ENCODE measurements at regions not wholly inside any gene's neighbourhood (a gene's known extent, or its start where the extent isn't known, plus 50 kb on each side); places are given as distances from the start of the nearest gene placed in this dataset.

- TF ChIP-seq ZBTB33 (IDR thresholded peaks at IDR 0.05; ENCODE audit: extremely low read depth, insufficient replicate concordance, low read length) = no peak
- no peak for TF ChIP-seq TCF7L2 (IDR thresholded peaks at IDR 0.05; ENCODE audit: borderline replicate concordance, extremely low read depth, insufficient read depth, insufficient read length)
- TF ChIP-seq CEBPB (IDR thresholded peaks at IDR 0.05; ENCODE audit: low read depth) = no peak
- no peak for TF ChIP-seq SRF (IDR thresholded peaks at IDR 0.05; ENCODE audit: low read depth)
Measured at GRCh38 chr16:81163671-81164070, 67.5 kb upstream of the GCSH start (continued).

GRCh38 chr16:81158964-81159363 lies 62.8 kb upstream of the GCSH start:
- no peaks in the 10 kb centered on the region for H3K79me2 ChIP-seq (ENCODE audit: insufficient read depth, low read length)
- no peak for DNase-seq (ENCODE audit: low read depth, low spot score)
- ChIA-PET CTCF (no interaction called here), RAD21 (ENCODE audit: low non-redundant PET in 1 of 2, low total read pairs in 2 of 2, uncharacterized antibody in 2 of 2, unreplicated experiment in 2 of 2) (interaction anchor here in 1 of 2 experiments (0.6 kb wide), 1 partner anchor 46 kb away, joined by 7 read pairs; no protein-coding TSS in a partner anchor), POLR2A (no interaction called here)
- intact Hi-C loops (cut with micrococcal nuclease) = no loop called here
- no peak overlapping the region for H3K9ac ChIP-seq (ENCODE audit: low read length)
- H3K9me3 ChIP-seq (ENCODE audit: control insufficient read depth in 1 of 2, insufficient read depth in 1 of 2, low read depth in 1 of 2, low read length in 2 of 2) = no peaks in the 10 kb centered on the region
- TF ChIP-seq SRF (IDR thresholded peaks at IDR 0.05; ENCODE audit: low read depth) = no peak
- TF ChIP-seq EZH2phosphoT487 (IDR thresholded peaks at IDR 0.05; ENCODE audit: borderline replicate concordance) = no peak
- ATAC-seq = no peak; the same call in 1 of the 2 replicates
- H3K27ac ChIP-seq (ENCODE audit: low read depth, low read length) = no peak overlapping the region
- BruUV-seq (replicated peaks) = no TSS peak
- H3K36me3 ChIP-seq (ENCODE audit: control insufficient read depth in 1 of 2, insufficient read depth in 2 of 2, low read length in 2 of 2) = no peaks in the 10 kb centered on the region
- H3K4me1 ChIP-seq (ENCODE audit: control insufficient read depth in 1 of 2, insufficient read depth in 2 of 2, low read length in 2 of 2) = peaks cover 0 to 6% of the 10 kb centered on the region in 2 experiments; a peak in 1 of 4 replicates
- no peak overlapping the region for H3K4me2 ChIP-seq (ENCODE audit: low read length)
- no peaks in the 10 kb centered on the region for H3K27me3 ChIP-seq (ENCODE audit: insufficient read depth, low read length)
- no peak overlapping the region for H2AFZ ChIP-seq (ENCODE audit: low read depth, low read length, poor library complexity, severe bottlenecking)
- no peak overlapping the region for H3K4me3 ChIP-seq (replicated peaks in 1 of 2; ENCODE audit: low read depth in 1 of 2, low read length in 2 of 2)
- H3K9me2 ChIP-seq (ENCODE audit: insufficient read depth) = no peaks in the 10 kb centered on the region
- H4K20me1 ChIP-seq (ENCODE audit: insufficient read depth) = no peaks in the 10 kb centered on the region

- intact Hi-C loops (cut with micrococcal nuclease) = no loop called here
Measured at GRCh38 chr16:81155769-81156168, 59.6 kb upstream of the GCSH start.

More at GRCh38 chr16:81155769-81156168, 59.6 kb upstream of the GCSH start:
- no peaks in the 10 kb centered on the region for H3K9me3 ChIP-seq (ENCODE audit: control insufficient read depth in 1 of 2, insufficient read depth in 1 of 2, low read depth in 1 of 2, low read length in 2 of 2)
- H3K4me1 ChIP-seq (ENCODE audit: control insufficient read depth in 1 of 2, insufficient read depth in 2 of 2, low read length in 2 of 2) = peaks cover 0 to 6% of the 10 kb centered on the region in 2 experiments; a peak in 1 of 4 replicates
- ChIA-PET POLR2A (no interaction called here), RAD21 (ENCODE audit: low non-redundant PET in 1 of 2, low total read pairs in 2 of 2, uncharacterized antibody in 2 of 2, unreplicated experiment in 2 of 2) (no interaction called here), CTCF (no interaction called here)
- no peak overlapping the region for H3K9ac ChIP-seq (ENCODE audit: low read length)
- H3K4me2 ChIP-seq (ENCODE audit: low read length) = no peak overlapping the region
- H3K4me3 ChIP-seq (replicated peaks in 1 of 2; ENCODE audit: low read depth in 1 of 2, low read length in 2 of 2) = no peak overlapping the region
- H3K36me3 ChIP-seq (ENCODE audit: control insufficient read depth in 1 of 2, insufficient read depth in 2 of 2, low read length in 2 of 2) = no peaks in the 10 kb centered on the region
- peak; percentile 40 for TF ChIP-seq RAD21 (IDR thresholded peaks at IDR 0.05; ENCODE audit: low read depth)
- peak; percentile 18 to 27 (median 24); a peak in 3 of 6 replicates for TF ChIP-seq CTCF (IDR thresholded peaks at IDR 0.05 in 2 of 3, conservative IDR thresholded peaks at IDR 0.05 in 1 of 3; ENCODE audit: borderline replicate concordance in 1 of 3, insufficient read depth in 1 of 3, low read depth in 2 of 3, low read length in 2 of 3)
- TF ChIP-seq TCF7L2 (IDR thresholded peaks at IDR 0.05; ENCODE audit: borderline replicate concordance, extremely low read depth, insufficient read depth, insufficient read length) = no peak
- no peaks in the 10 kb centered on the region for H3K79me2 ChIP-seq (ENCODE audit: insufficient read depth, low read length)
- no peaks in the 10 kb centered on the region for H4K20me1 ChIP-seq (ENCODE audit: insufficient read depth)
- no TSS peak for BruUV-seq (replicated peaks)
- no peak for DNase-seq (ENCODE audit: low read depth, low spot score)
- peak; percentile 32 for ATAC-seq
- no peak overlapping the region for H2AFZ ChIP-seq (ENCODE audit: low read depth, low read length, poor library complexity, severe bottlenecking)
- no peaks in the 10 kb centered on the region for H3K27me3 ChIP-seq (ENCODE audit: insufficient read depth, low read length)
- H3K9me2 ChIP-seq (ENCODE audit: insufficient read depth) = no peaks in the 10 kb centered on the region
- H3K27ac ChIP-seq (ENCODE audit: low read depth, low read length) = no peak overlapping the region
